ENCODE measurements at regions not wholly inside any gene's neighbourhood (a gene's known extent, or its start where the extent isn't known, plus 50 kb on each side); places are given as distances from the start of the nearest gene placed in this dataset.

GRCh38 chr5:82662340-82662739 is 384.2 kb upstream of the RPS23 start:
- DNase-seq (no peak), ATAC-seq (no peak)
- TF ChIP-seq CTCF (IDR thresholded peaks at IDR 0.05): no peak
- Mint-ChIP-seq H3K27ac (no peak overlapping the region), H3K36me3 (ENCODE audit: low read depth) (no peaks in the 10 kb centered on the region), H3K9me3 (no peaks in the 10 kb centered on the region), H3K4me3 (no peak overlapping the region), H3K27me3 (peaks cover 4% of the 10 kb centered on the region), H3K4me1 (ENCODE audit: low read depth) (no peaks in the 10 kb centered on the region)
- intact Hi-C loops (cut with micrococcal nuclease): no loop called here
- POLR2A ChIA-PET: no interaction called here
- CTCF ChIA-PET: no interaction called here

GRCh38 chr5:82661933-82662332 is 383.8 kb upstream of the RPS23 start:
- no peaks in the 10 kb centered on the region for H3K9me3 Mint-ChIP-seq
- ATAC-seq: no peak
- ChIA-PET POLR2A (no interaction called here), CTCF (no interaction called here)
- no peak overlapping the region for H3K4me3 Mint-ChIP-seq
- DNase-seq: no peak
- no peaks in the 10 kb centered on the region for H3K4me1 Mint-ChIP-seq (ENCODE audit: low read depth)
- no peaks in the 10 kb centered on the region for H3K36me3 Mint-ChIP-seq (ENCODE audit: low read depth)
- H3K27me3 Mint-ChIP-seq: peaks cover 2% of the 10 kb centered on the region
- TF ChIP-seq CTCF (IDR thresholded peaks at IDR 0.05): no peak
- intact Hi-C loops (cut with micrococcal nuclease): no loop called here
- H3K27ac Mint-ChIP-seq: no peak overlapping the region

GRCh38 chr5:82661462-82661861 is 383.3 kb upstream of the RPS23 start:
- CTCF ChIA-PET: no interaction called here
- no peak overlapping the region for H3K4me3 Mint-ChIP-seq
- TF ChIP-seq CTCF (IDR thresholded peaks at IDR 0.05): no peak
- no peaks in the 10 kb centered on the region for H3K36me3 Mint-ChIP-seq (ENCODE audit: low read depth)
- H3K9me3 Mint-ChIP-seq: no peaks in the 10 kb centered on the region
- no peaks in the 10 kb centered on the region for H3K27me3 Mint-ChIP-seq
- POLR2A ChIA-PET: no interaction called here
- no peak for DNase-seq
- intact Hi-C loops (cut with micrococcal nuclease): no loop called here
- no peak for ATAC-seq
- no peaks in the 10 kb centered on the region for H3K4me1 Mint-ChIP-seq (ENCODE audit: low read depth)
- no peak overlapping the region for H3K27ac Mint-ChIP-seq

GRCh38 chr5:82659115-82659514 is 381.0 kb upstream of the RPS23 start:
- no peak overlapping the region for H3K27ac Mint-ChIP-seq
- peaks cover under 1% of the 10 kb centered on the region for H3K27me3 Mint-ChIP-seq
- ChIA-PET POLR2A (no interaction called here), CTCF (interaction anchor here (0.9 to 1.8 kb wide), 2 partner anchors 17 to 136 kb away, joined by 3 to 8 read pairs; no protein-coding TSS in a partner anchor)
- DNase-seq (no peak), ATAC-seq (no peak)
- H3K9me3 Mint-ChIP-seq: no peaks in the 10 kb centered on the region
- H3K36me3 Mint-ChIP-seq (ENCODE audit: low read depth): no peaks in the 10 kb centered on the region
- no peaks in the 10 kb centered on the region for H3K4me1 Mint-ChIP-seq (ENCODE audit: low read depth)
- no peak for TF ChIP-seq CTCF (IDR thresholded peaks at IDR 0.05)
- no peak overlapping the region for H3K4me3 Mint-ChIP-seq
- intact Hi-C loops (cut with micrococcal nuclease): no loop called here

GRCh38 chr5:82657033-82657699 is 379.0 kb upstream of the RPS23 start:
- no peak for TF ChIP-seq CTCF (IDR thresholded peaks at IDR 0.05)
- POLR2A ChIA-PET: interaction anchor here (0.9 kb wide), 1 partner anchor 193 kb away, joined by 3 read pairs; no protein-coding TSS in a partner anchor
- ATAC-seq (no peak), DNase-seq (no peak)
- Mint-ChIP-seq H3K36me3 (ENCODE audit: low read depth) (no peaks in the 10 kb centered on the region), H3K27me3 (peaks cover 6% of the 10 kb centered on the region), H3K4me3 (no peak overlapping the region), H3K9me3 (no peaks in the 10 kb centered on the region), H3K27ac (no peak overlapping the region), H3K4me1 (ENCODE audit: low read depth) (no peaks in the 10 kb centered on the region)
- CTCF ChIA-PET: interaction anchor here (0.6 to 1.8 kb wide), 5 partner anchors 8 to 305 kb away, joined by 3 to 8 read pairs (median 3); no protein-coding TSS in a partner anchor
- intact Hi-C loops (cut with micrococcal nuclease): no loop called here
